Spleen (tissue), 11 donors: ENCODE measurements at regions not wholly inside any gene's neighbourhood (a gene's known extent, or its start where the extent isn't known, plus 50 kb on each side); places are given as distances from the start of the nearest gene placed in this dataset.

ENCODE experiments used
- DNase-seq: peaks from one replicate; pipeline ENCODE4 v3.0.0-alpha.2; 2020
- H3K27ac ChIP-seq, 8 donors: fragments of 200-600 bp; sonication (generic) in 7 of 8; 1 replicate in 4 of 8; 2 replicates in 4 of 8; pipeline versions ENCODE4 v1.5.0 to v1.8.0; 2016 to 2021; ENCODE audit warnings: inconsistent platforms in 4 of 8, mild to moderate bottlenecking in 4 of 8, moderate library complexity in 1 of 8
- H3K27me3 ChIP-seq, 7 donors: fragments of 200-600 bp; sonication (generic) in 6 of 7; replicated peaks in 1 of 7; 1 replicate in 4 of 7; 2 replicates in 3 of 7; pipeline versions ENCODE4 v1.5.0 to v1.8.0; 2016 to 2021; ENCODE audit warnings: inconsistent platforms in 3 of 7, mild to moderate bottlenecking in 1 of 7
- H3K36me3 ChIP-seq, 6 donors: fragments of 200-600 bp; sonication (generic) in 5 of 6; 1 replicate in 4 of 6; 2 replicates in 2 of 6; pipeline versions ENCODE4 v1.5.0 to v1.8.0; 2016 to 2021; ENCODE audit warnings: inconsistent platforms in 2 of 6
- H3K4me1 ChIP-seq, 6 donors: fragments of 200-600 bp; sonication (generic) in 5 of 6; 1 replicate in 3 of 6; 2 replicates in 3 of 6; pipeline versions ENCODE4 v1.5.0 to v1.8.0; 2016 to 2021; ENCODE audit warnings: inconsistent platforms in 3 of 6
- H3K4me3 ChIP-seq, 8 donors: fragments of 200-600 bp; sonication (generic) in 7 of 8; 1 replicate in 4 of 8; 2 replicates in 4 of 8; pipeline versions ENCODE4 v1.5.0 to v1.8.0; 2016 to 2021; ENCODE audit warnings: inconsistent platforms in 4 of 8, mild to moderate bottlenecking in 4 of 8, moderate library complexity in 2 of 8
- H3K9me3 ChIP-seq, 8 donors: fragments of 200-600 bp; sonication (generic) in 7 of 8; 1 replicate in 4 of 8; 2 replicates in 4 of 8; pipeline versions ENCODE4 v1.5.0 to v1.8.0; 2016 to 2021; ENCODE audit warnings: inconsistent platforms in 4 of 8
- POLR2A ChIP-seq, 3 donors: fragments of 450-650 bp; IDR thresholded peaks; one replicate each; pipeline ENCODE4 v1.5.1; 2017; ENCODE audit warnings: antibody characterized with exemption in 3 of 3, mild to moderate bottlenecking in 1 of 3
- POLR2AphosphoS5 ChIP-seq, 3 donors: sonication (generic); formaldehyde crosslinking; IDR thresholded peaks; one replicate each; pipeline ENCODE4 v1.5.1; 2017; ENCODE audit warnings: antibody characterized with exemption in 3 of 3
- WGBS, 5 donors: extraction: QIAGEN DNeasy Blood & Tissue Kit in 3 of 5; methylation state at CpG; one replicate each; pipeline versions ENCODE4 v1.1.5 to v1.1.7; 2013 to 2018; 5-methylcytosine and 5-hydroxymethylcytosine counted together
- intact Hi-C: fragments of 100-400 bp; cut with DNase I; formaldehyde crosslinking; loops from one replicate; pipeline ENCODE4 v1.15.0; 2023; ENCODE audit warnings: low total_unique reads
- TF ChIP-seq, protein P1 (sequence below), 11 experiments: fragments of 200-600 bp in 7 of 11; fragments of 450-650 bp in 4 of 11; sonication (generic) in 4 of 11; IDR thresholded peaks in 8 of 11; conservative IDR thresholded peaks in 3 of 11; 1 replicate in 7 of 11; 2 replicates in 4 of 11; pipeline versions ENCODE4 v1.4.0 to v1.8.0; 2016 to 2021; ENCODE audit warnings: antibody characterized with exemption in 11 of 11, inconsistent platforms in 4 of 11, mild to moderate bottlenecking in 1 of 11
- donor health status: healthy with polysubstance abuse.
- donor health status: DM: no; HTN: no; CAD: no; lungs with moderate emphysema.
- donor health status: DM: no; HTN: no; CAD: no.
- donor health status: Bipolar disorder and iron deficiency.
- donor health status: healthy.
- donor health status: DM: no; HTN: no; CAD: no.
- donor health status: DM: yes; HTN: yes; CAD: no.

DNA sequence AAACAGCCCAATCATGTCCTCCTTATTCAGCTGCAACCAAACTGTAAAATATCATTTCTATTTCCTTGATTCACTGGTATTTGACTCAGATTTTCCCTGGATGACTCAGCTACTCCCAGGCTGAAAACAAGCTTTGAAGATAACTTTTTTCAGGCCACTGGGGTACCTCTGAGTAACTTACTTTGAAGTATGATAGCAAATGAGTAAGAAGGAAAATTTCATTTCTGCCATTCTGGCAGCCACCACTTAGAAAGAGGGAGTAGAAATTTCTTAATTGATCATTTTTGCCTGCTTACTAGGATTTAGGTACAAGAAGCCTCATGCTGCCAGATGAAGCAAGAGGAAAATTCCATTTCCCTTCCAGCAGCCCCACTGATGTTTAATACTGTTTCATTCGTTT lies 247.4 kb downstream of the PRELID2 start:
- Histone ChIP-seq H3K27me3 (no peaks in the 10 kb centered on the region), H3K4me1 (no peaks in the 10 kb centered on the region), H3K4me3 (no peak overlapping the region), H3K27ac (no peak overlapping the region), H3K9me3 (peaks cover 0 to 18% (median 4%) of the 10 kb centered on the region in 8 donors), H3K36me3 (no peaks in the 10 kb centered on the region)
- TF ChIP-seq POLR2AphosphoS5 (IDR thresholded peaks at IDR 0.05) (no peak), POLR2A (IDR thresholded peaks at IDR 0.05) (no peak)
- TF ChIP-seq, protein P1, sequence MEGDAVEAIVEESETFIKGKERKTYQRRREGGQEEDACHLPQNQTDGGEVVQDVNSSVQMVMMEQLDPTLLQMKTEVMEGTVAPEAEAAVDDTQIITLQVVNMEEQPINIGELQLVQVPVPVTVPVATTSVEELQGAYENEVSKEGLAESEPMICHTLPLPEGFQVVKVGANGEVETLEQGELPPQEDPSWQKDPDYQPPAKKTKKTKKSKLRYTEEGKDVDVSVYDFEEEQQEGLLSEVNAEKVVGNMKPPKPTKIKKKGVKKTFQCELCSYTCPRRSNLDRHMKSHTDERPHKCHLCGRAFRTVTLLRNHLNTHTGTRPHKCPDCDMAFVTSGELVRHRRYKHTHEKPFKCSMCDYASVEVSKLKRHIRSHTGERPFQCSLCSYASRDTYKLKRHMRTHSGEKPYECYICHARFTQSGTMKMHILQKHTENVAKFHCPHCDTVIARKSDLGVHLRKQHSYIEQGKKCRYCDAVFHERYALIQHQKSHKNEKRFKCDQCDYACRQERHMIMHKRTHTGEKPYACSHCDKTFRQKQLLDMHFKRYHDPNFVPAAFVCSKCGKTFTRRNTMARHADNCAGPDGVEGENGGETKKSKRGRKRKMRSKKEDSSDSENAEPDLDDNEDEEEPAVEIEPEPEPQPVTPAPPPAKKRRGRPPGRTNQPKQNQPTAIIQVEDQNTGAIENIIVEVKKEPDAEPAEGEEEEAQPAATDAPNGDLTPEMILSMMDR (IDR thresholded peaks at IDR 0.05 in 8 of 11, conservative IDR thresholded peaks at IDR 0.05 in 3 of 11), result no peak
- no peak for DNase-seq
- intact Hi-C loops, result no loop called here
- WGBS, 5 donors, result 55 to 71% (median 65%) methylated on average over 1 of the region's 1 CpG

DNA sequence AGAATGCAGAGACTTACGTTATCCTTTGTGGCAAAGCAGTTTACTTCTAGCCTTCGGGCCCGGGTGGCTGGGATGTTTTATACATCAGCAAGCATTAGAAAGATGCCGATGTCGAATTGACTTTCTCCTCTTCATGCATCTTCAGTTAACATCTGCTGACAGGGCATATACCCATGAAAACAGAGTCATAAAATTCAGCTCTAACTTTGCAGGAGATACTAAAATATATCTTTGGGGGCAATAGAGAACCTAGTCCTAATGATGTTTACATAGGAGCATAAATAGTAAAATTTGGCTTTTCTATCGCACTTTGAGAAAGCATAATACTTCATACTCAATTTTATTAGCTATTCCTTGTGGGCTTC lies 247.9 kb downstream of the PRELID2 start:
- H3K9me3 ChIP-seq, result peaks cover 0 to 22% (median 4%) of the 10 kb centered on the region in 8 donors
- H3K4me1 ChIP-seq, result no peaks in the 10 kb centered on the region
- H3K27ac ChIP-seq, result no peak overlapping the region
- 85 to 94% (median 89%) methylated on average over 6 of the region's 6 CpGs for WGBS, 5 donors
- no peaks in the 10 kb centered on the region for H3K27me3 ChIP-seq
- intact Hi-C loops, result no loop called here
- H3K36me3 ChIP-seq, result no peaks in the 10 kb centered on the region
- TF ChIP-seq POLR2A (IDR thresholded peaks at IDR 0.05) (no peak), POLR2AphosphoS5 (IDR thresholded peaks at IDR 0.05) (no peak)
- TF ChIP-seq, protein P1 (IDR thresholded peaks at IDR 0.05 in 8 of 11, conservative IDR thresholded peaks at IDR 0.05 in 3 of 11), result no peak
- no peak overlapping the region for H3K4me3 ChIP-seq
- DNase-seq, result no peak

DNA sequence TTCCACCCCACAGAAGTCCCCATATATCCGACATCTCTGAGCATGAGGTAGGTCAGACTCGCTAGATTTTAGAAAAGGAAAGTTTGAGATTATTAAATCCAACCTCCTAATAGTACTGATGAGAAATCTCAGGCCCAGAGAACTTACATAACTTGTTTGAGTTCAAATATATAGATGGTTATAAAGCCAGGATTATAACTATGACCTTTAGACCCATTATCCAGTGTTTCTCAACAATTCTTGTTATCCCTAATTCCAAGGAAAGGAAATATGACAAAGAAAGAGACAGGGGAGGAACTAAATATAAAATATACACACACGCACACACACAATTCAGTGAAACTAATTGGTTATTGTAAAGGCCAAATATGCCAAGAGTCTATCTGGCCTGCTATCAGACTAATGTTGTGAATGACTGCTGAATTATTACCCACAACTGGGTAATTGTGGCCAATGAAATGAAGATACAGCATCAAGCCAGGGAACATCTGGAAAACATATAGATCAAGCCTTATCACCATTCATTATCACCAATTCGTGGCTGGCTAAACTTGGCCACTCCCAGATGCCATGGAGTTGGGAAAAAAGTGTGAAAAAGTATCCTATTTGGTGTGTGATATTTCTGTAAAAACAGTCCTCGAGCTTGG lies 248.4 kb downstream of the PRELID2 start:
- 70 to 87% (median 77%) methylated on average over 5 of the region's 5 CpGs for WGBS, 5 donors
- DNase-seq, result no peak
- H3K4me1 ChIP-seq, result no peaks in the 10 kb centered on the region
- H3K27me3 ChIP-seq, result no peaks in the 10 kb centered on the region
- TF ChIP-seq POLR2AphosphoS5 (IDR thresholded peaks at IDR 0.05) (no peak), POLR2A (IDR thresholded peaks at IDR 0.05) (no peak)
- TF ChIP-seq, protein P1 (IDR thresholded peaks at IDR 0.05 in 8 of 11, conservative IDR thresholded peaks at IDR 0.05 in 3 of 11), result no peak
- intact Hi-C loops, result no loop called here
- no peak overlapping the region for H3K27ac ChIP-seq
- H3K36me3 ChIP-seq, result no peaks in the 10 kb centered on the region
- H3K4me3 ChIP-seq, result no peak overlapping the region
- H3K9me3 ChIP-seq, result peaks cover 0 to 27% (median 4%) of the 10 kb centered on the region in 8 donors

DNA sequence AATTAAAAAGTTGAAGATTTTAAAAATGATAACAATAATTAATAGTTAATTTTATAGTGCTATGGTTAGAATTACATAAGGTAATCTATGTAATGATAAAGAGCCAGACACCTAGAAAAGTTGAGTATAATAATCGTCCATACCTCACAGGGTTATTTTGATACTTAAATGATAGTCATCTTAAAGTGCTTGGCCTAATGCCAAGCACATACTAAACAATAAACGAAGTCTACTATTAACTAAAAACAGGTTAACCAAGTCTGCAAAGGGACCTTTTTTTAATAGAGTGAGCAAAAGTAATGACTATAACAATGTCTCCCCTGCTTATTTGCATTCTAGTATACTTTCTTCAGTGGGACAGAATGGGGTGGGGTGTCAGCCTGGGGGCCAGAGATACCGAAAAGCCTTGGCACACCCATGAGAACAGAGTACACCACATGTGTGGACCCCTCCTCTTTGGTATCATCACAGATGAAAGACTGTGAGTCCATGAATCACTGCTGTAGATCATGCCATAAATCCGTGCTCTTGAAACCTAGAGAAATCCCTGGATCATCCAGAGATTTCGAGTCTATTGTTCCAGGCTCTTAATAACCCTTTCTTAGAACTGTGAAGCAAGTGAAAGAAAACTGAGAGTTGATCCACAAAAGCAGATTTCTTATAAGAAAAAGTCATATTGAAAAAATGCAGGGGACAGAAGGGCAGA lies 249.5 kb downstream of the PRELID2 start:
- Histone ChIP-seq H3K4me3 (no peak overlapping the region), H3K27ac (no peak overlapping the region), H3K4me1 (no peaks in the 10 kb centered on the region), H3K9me3 (peaks cover 0 to 28% (median 4%) of the 10 kb centered on the region in 8 donors), H3K27me3 (no peaks in the 10 kb centered on the region), H3K36me3 (no peaks in the 10 kb centered on the region)
- no peak for DNase-seq
- TF ChIP-seq, protein P1 (IDR thresholded peaks at IDR 0.05 in 8 of 11, conservative IDR thresholded peaks at IDR 0.05 in 3 of 11), result no peak
- TF ChIP-seq POLR2AphosphoS5 (IDR thresholded peaks at IDR 0.05) (no peak), POLR2A (IDR thresholded peaks at IDR 0.05) (no peak)
- intact Hi-C loops, result no loop called here
- 64 to 86% (median 76%) methylated on average over 5 of the region's 5 CpGs for WGBS, 5 donors
